ENCODE measurements at regions not wholly inside any gene's neighbourhood (a gene's known extent, or its start where the extent isn't known, plus 50 kb on each side); places are given as distances from the start of the nearest gene placed in this dataset.

DNA sequence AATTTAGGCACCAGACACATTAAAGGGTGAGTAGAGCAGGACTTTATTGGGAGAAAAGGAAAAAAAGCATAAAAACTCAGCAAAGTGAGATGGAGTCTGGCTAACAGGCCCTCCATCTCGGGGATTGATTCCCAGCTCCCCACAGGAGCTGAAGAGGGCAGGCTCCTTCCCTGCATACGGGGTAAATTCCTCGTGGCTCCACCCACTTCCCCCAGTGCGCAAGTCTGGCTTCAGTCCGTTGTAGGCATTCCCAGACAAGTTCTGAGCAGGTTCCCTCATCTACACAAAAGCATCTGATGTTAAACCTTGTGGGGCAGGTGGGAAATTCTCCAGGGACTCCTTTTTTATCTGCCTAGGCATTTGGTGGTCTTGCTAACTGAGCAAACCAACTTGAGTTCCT lies 722.6 kb downstream of the ZNF385D start:
- Histone ChIP-seq H4K20me1 (ENCODE audit: control insufficient read depth, extremely low read depth, insufficient read depth, low read length) (no peaks in the 10 kb centered on the region), H3K9ac (ENCODE audit: insufficient read depth, low read length) (no peak overlapping the region), H3K4me3 (replicated peaks in 1 of 4; ENCODE audit: control extremely low read depth in 1 of 4, insufficient read depth in 1 of 4, low read depth in 3 of 4, low read length in 4 of 4) (no peak overlapping the region), H3K9me3 (ENCODE audit: control insufficient read depth, insufficient read depth, low read depth, low read length) (no peaks in the 10 kb centered on the region), H3K36me3 (ENCODE audit: control insufficient read depth, insufficient read depth, low read length) (no peaks in the 10 kb centered on the region), H3K79me2 (ENCODE audit: control insufficient read depth, insufficient read depth, low read length) (no peaks in the 10 kb centered on the region), H2AFZ (ENCODE audit: low read length) (no peak overlapping the region), H3K4me2 (ENCODE audit: extremely low read depth, insufficient read depth, low read length) (no peak overlapping the region), H3K27ac (ENCODE audit: insufficient read depth, low read length) (no peak overlapping the region), H3K4me1 (ENCODE audit: control insufficient read depth, extremely low read depth, insufficient read depth, low read length) (no peaks in the 10 kb centered on the region), H3K27me3 (ENCODE audit: control insufficient read depth, insufficient read depth, low read length) (no peaks in the 10 kb centered on the region)
- DNase-seq (ENCODE audit: low read depth in 2 of 2): no peak
- TF ChIP-seq CTCF (conservative IDR thresholded peaks at IDR 0.05 in 1 of 2, IDR thresholded peaks at IDR 0.05 in 1 of 2; ENCODE audit: low read depth in 1 of 2, low read length in 2 of 2) (no peak), EZH2 (IDR thresholded peaks at IDR 0.05; ENCODE audit: low read length, missing control alignments) (no peak)

- no peak overlapping the region for H3K27ac ChIP-seq (ENCODE audit: insufficient read depth, low read length)
- no peak overlapping the region for H3K9ac ChIP-seq (ENCODE audit: insufficient read depth, low read length)
- no peaks in the 10 kb centered on the region for H3K9me3 ChIP-seq (ENCODE audit: control insufficient read depth, insufficient read depth, low read depth, low read length)
- H3K4me3 ChIP-seq (replicated peaks in 1 of 4; ENCODE audit: control extremely low read depth in 1 of 4, insufficient read depth in 1 of 4, low read depth in 3 of 4, low read length in 4 of 4): no peak overlapping the region
- H3K4me1 ChIP-seq (ENCODE audit: control insufficient read depth, extremely low read depth, insufficient read depth, low read length): no peaks in the 10 kb centered on the region
- no peaks in the 10 kb centered on the region for H3K79me2 ChIP-seq (ENCODE audit: control insufficient read depth, insufficient read depth, low read length)
- no peak for DNase-seq (ENCODE audit: low read depth in 2 of 2)
- no peaks in the 10 kb centered on the region for H4K20me1 ChIP-seq (ENCODE audit: control insufficient read depth, extremely low read depth, insufficient read depth, low read length)
- H3K27me3 ChIP-seq (ENCODE audit: control insufficient read depth, insufficient read depth, low read length): no peaks in the 10 kb centered on the region
- no peak overlapping the region for H3K4me2 ChIP-seq (ENCODE audit: extremely low read depth, insufficient read depth, low read length)
- H3K36me3 ChIP-seq (ENCODE audit: control insufficient read depth, insufficient read depth, low read length): no peaks in the 10 kb centered on the region
- no peak overlapping the region for H2AFZ ChIP-seq (ENCODE audit: low read length)
- TF ChIP-seq EZH2 (IDR thresholded peaks at IDR 0.05; ENCODE audit: low read length, missing control alignments): no peak
These were observed 726.4 kb downstream of the ZNF385D start for GRCh38 chr3:21024563-21024962.

- Histone ChIP-seq H3K9ac (ENCODE audit: insufficient read depth, low read length) (no peak overlapping the region), H3K4me3 (replicated peaks in 1 of 4; ENCODE audit: control extremely low read depth in 1 of 4, insufficient read depth in 1 of 4, low read depth in 3 of 4, low read length in 4 of 4) (no peak overlapping the region), H2AFZ (ENCODE audit: low read length) (no peak overlapping the region), H3K36me3 (ENCODE audit: control insufficient read depth, insufficient read depth, low read length) (no peaks in the 10 kb centered on the region), H3K27ac (ENCODE audit: insufficient read depth, low read length) (no peak overlapping the region), H3K4me1 (ENCODE audit: control insufficient read depth, extremely low read depth, insufficient read depth, low read length) (no peaks in the 10 kb centered on the region), H3K79me2 (ENCODE audit: control insufficient read depth, insufficient read depth, low read length) (no peaks in the 10 kb centered on the region), H3K9me3 (ENCODE audit: control insufficient read depth, insufficient read depth, low read depth, low read length) (no peaks in the 10 kb centered on the region), H3K4me2 (ENCODE audit: extremely low read depth, insufficient read depth, low read length) (no peak overlapping the region), H3K27me3 (ENCODE audit: control insufficient read depth, insufficient read depth, low read length) (no peaks in the 10 kb centered on the region), H4K20me1 (ENCODE audit: control insufficient read depth, extremely low read depth, insufficient read depth, low read length) (no peaks in the 10 kb centered on the region)
- TF ChIP-seq CTCF (conservative IDR thresholded peaks at IDR 0.05 in 1 of 2, IDR thresholded peaks at IDR 0.05 in 1 of 2; ENCODE audit: low read depth in 1 of 2, low read length in 2 of 2) (no peak), EZH2 (IDR thresholded peaks at IDR 0.05; ENCODE audit: low read length, missing control alignments) (no peak)
- DNase-seq (ENCODE audit: low read depth in 2 of 2): no peak
These were observed 730.3 kb downstream of the ZNF385D start for GRCh38 chr3:21020681-21021080.

Measured in fibroblast of lung (primary cell).